ENCODE measurements at regions not wholly inside any gene's neighbourhood (a gene's known extent, or its start where the extent isn't known, plus 50 kb on each side); places are given as distances from the start of the nearest gene placed in this dataset.

- H3K4me3 ChIP-seq (ENCODE audit: low read length in 2 of 2), result no peak overlapping the region
- H3K27me3 ChIP-seq (ENCODE audit: control insufficient read depth in 1 of 2, insufficient read depth in 2 of 2, low read length in 2 of 2), result no peaks in the 10 kb centered on the region
- no peak overlapping the region for H3K9ac ChIP-seq (ENCODE audit: low read length in 2 of 2)
- no peaks in the 10 kb centered on the region for H3K4me1 ChIP-seq (ENCODE audit: control insufficient read depth, insufficient read depth, low read length)
- no peaks in the 10 kb centered on the region for H3K9me3 ChIP-seq (ENCODE audit: control insufficient read depth in 2 of 2, low read length in 2 of 2)
- H3K27ac ChIP-seq (ENCODE audit: low read length), result no peak overlapping the region
- no peaks in the 10 kb centered on the region for H3K36me3 ChIP-seq (ENCODE audit: control insufficient read depth in 2 of 2, insufficient read depth in 2 of 2, low read length in 2 of 2)
Measured at GRCh38 chr1:172951730-172952365, 98.9 kb downstream of the TNFSF18 start.

- H3K36me3 ChIP-seq (ENCODE audit: control insufficient read depth in 2 of 2, insufficient read depth in 2 of 2, low read length in 2 of 2), result no peaks in the 10 kb centered on the region
- H3K4me3 ChIP-seq (ENCODE audit: low read length in 2 of 2), result no peak overlapping the region
- H3K4me1 ChIP-seq (ENCODE audit: control insufficient read depth, insufficient read depth, low read length), result no peaks in the 10 kb centered on the region
- H3K9me3 ChIP-seq (ENCODE audit: control insufficient read depth in 2 of 2, low read length in 2 of 2), result no peaks in the 10 kb centered on the region
- H3K27me3 ChIP-seq (ENCODE audit: control insufficient read depth in 1 of 2, insufficient read depth in 2 of 2, low read length in 2 of 2), result no peaks in the 10 kb centered on the region
- H3K9ac ChIP-seq (ENCODE audit: low read length in 2 of 2), result no peak overlapping the region
- H3K27ac ChIP-seq (ENCODE audit: low read length), result no peak overlapping the region
Measured at GRCh38 chr1:172952516-172952915, 98.2 kb downstream of the TNFSF18 start.

- no peaks in the 10 kb centered on the region for H3K27me3 ChIP-seq (ENCODE audit: control insufficient read depth in 1 of 2, insufficient read depth in 2 of 2, low read length in 2 of 2)
- no peaks in the 10 kb centered on the region for H3K4me1 ChIP-seq (ENCODE audit: control insufficient read depth, insufficient read depth, low read length)
- no peak overlapping the region for H3K27ac ChIP-seq (ENCODE audit: low read length)
- H3K36me3 ChIP-seq (ENCODE audit: control insufficient read depth in 2 of 2, insufficient read depth in 2 of 2, low read length in 2 of 2), result no peaks in the 10 kb centered on the region
- H3K9me3 ChIP-seq (ENCODE audit: control insufficient read depth in 2 of 2, low read length in 2 of 2), result no peaks in the 10 kb centered on the region
- H3K9ac ChIP-seq (ENCODE audit: low read length in 2 of 2), result no peak overlapping the region
- H3K4me3 ChIP-seq (ENCODE audit: low read length in 2 of 2), result no peak overlapping the region
Measured at GRCh38 chr1:172954476-172955150, 96.1 kb downstream of the TNFSF18 start.

- H3K4me3 ChIP-seq (ENCODE audit: low read length in 2 of 2), result no peak overlapping the region
- H3K36me3 ChIP-seq (ENCODE audit: control insufficient read depth in 2 of 2, insufficient read depth in 2 of 2, low read length in 2 of 2), result no peaks in the 10 kb centered on the region
- no peak overlapping the region for H3K9ac ChIP-seq (ENCODE audit: low read length in 2 of 2)
- H3K27me3 ChIP-seq (ENCODE audit: control insufficient read depth in 1 of 2, insufficient read depth in 2 of 2, low read length in 2 of 2), result no peaks in the 10 kb centered on the region
- no peak overlapping the region for H3K27ac ChIP-seq (ENCODE audit: low read length)
- no peaks in the 10 kb centered on the region for H3K4me1 ChIP-seq (ENCODE audit: control insufficient read depth, insufficient read depth, low read length)
- H3K9me3 ChIP-seq (ENCODE audit: control insufficient read depth in 2 of 2, low read length in 2 of 2), result no peaks in the 10 kb centered on the region
Measured at GRCh38 chr1:172955161-172955815, 95.5 kb downstream of the TNFSF18 start.

GRCh38 chr1:172956871-172957270 is 93.9 kb downstream of the TNFSF18 start:
- Histone ChIP-seq H3K36me3 (ENCODE audit: control insufficient read depth in 2 of 2, insufficient read depth in 2 of 2, low read length in 2 of 2) (no peaks in the 10 kb centered on the region), H3K4me1 (ENCODE audit: control insufficient read depth, insufficient read depth, low read length) (peaks cover 3% of the 10 kb centered on the region), H3K27ac (ENCODE audit: low read length) (no peak overlapping the region), H3K4me3 (ENCODE audit: low read length in 2 of 2) (no peak overlapping the region), H3K9me3 (ENCODE audit: control insufficient read depth in 2 of 2, low read length in 2 of 2) (no peaks in the 10 kb centered on the region), H3K27me3 (ENCODE audit: control insufficient read depth in 1 of 2, insufficient read depth in 2 of 2, low read length in 2 of 2) (no peaks in the 10 kb centered on the region), H3K9ac (ENCODE audit: low read length in 2 of 2) (no peak overlapping the region)

- Histone ChIP-seq H3K27ac (ENCODE audit: low read length) (no peak overlapping the region), H3K27me3 (ENCODE audit: control insufficient read depth in 1 of 2, insufficient read depth in 2 of 2, low read length in 2 of 2) (no peaks in the 10 kb centered on the region), H3K4me1 (ENCODE audit: control insufficient read depth, insufficient read depth, low read length) (peaks cover 3% of the 10 kb centered on the region), H3K36me3 (ENCODE audit: control insufficient read depth in 2 of 2, insufficient read depth in 2 of 2, low read length in 2 of 2) (no peaks in the 10 kb centered on the region), H3K9me3 (ENCODE audit: control insufficient read depth in 2 of 2, low read length in 2 of 2) (no peaks in the 10 kb centered on the region), H3K9ac (ENCODE audit: low read length in 2 of 2) (no peak overlapping the region), H3K4me3 (ENCODE audit: low read length in 2 of 2) (no peak overlapping the region)
Measured at GRCh38 chr1:172957491-172957890, 93.2 kb downstream of the TNFSF18 start.

- Histone ChIP-seq H3K9ac (ENCODE audit: low read length in 2 of 2) (no peak overlapping the region), H3K36me3 (ENCODE audit: control insufficient read depth in 2 of 2, insufficient read depth in 2 of 2, low read length in 2 of 2) (no peaks in the 10 kb centered on the region), H3K4me1 (ENCODE audit: control insufficient read depth, insufficient read depth, low read length) (peaks cover 3% of the 10 kb centered on the region), H3K27ac (ENCODE audit: low read length) (no peak overlapping the region), H3K9me3 (ENCODE audit: control insufficient read depth in 2 of 2, low read length in 2 of 2) (no peaks in the 10 kb centered on the region), H3K27me3 (ENCODE audit: control insufficient read depth in 1 of 2, insufficient read depth in 2 of 2, low read length in 2 of 2) (no peaks in the 10 kb centered on the region), H3K4me3 (ENCODE audit: low read length in 2 of 2) (no peak overlapping the region)
Measured at GRCh38 chr1:172959571-172959970, 91.2 kb downstream of the TNFSF18 start.

GRCh38 chr1:172960019-172960418 is 90.7 kb downstream of the TNFSF18 start:
- no peak overlapping the region for H3K4me3 ChIP-seq (ENCODE audit: low read length in 2 of 2)

GRCh38 chr1:172960454-172961208 is 90.1 kb downstream of the TNFSF18 start:
- H3K9me3 ChIP-seq (ENCODE audit: control insufficient read depth in 2 of 2, low read length in 2 of 2), result no peaks in the 10 kb centered on the region
- H3K4me1 ChIP-seq (ENCODE audit: control insufficient read depth, insufficient read depth, low read length), result peaks cover 3% of the 10 kb centered on the region
- H3K4me3 ChIP-seq (ENCODE audit: low read length in 2 of 2), result no peak overlapping the region
- no peaks in the 10 kb centered on the region for H3K36me3 ChIP-seq (ENCODE audit: control insufficient read depth in 2 of 2, insufficient read depth in 2 of 2, low read length in 2 of 2)
- H3K9ac ChIP-seq (ENCODE audit: low read length in 2 of 2), result no peak overlapping the region
- H3K27me3 ChIP-seq (ENCODE audit: control insufficient read depth in 1 of 2, insufficient read depth in 2 of 2, low read length in 2 of 2), result no peaks in the 10 kb centered on the region
- H3K27ac ChIP-seq (ENCODE audit: low read length), result no peak overlapping the region

More at GRCh38 chr1:172960019-172960418, 90.7 kb downstream of the TNFSF18 start:
- Histone ChIP-seq H3K27ac (ENCODE audit: low read length) (no peak overlapping the region), H3K4me1 (ENCODE audit: control insufficient read depth, insufficient read depth, low read length) (peaks cover 3% of the 10 kb centered on the region), H3K27me3 (ENCODE audit: control insufficient read depth in 1 of 2, insufficient read depth in 2 of 2, low read length in 2 of 2) (no peaks in the 10 kb centered on the region), H3K36me3 (ENCODE audit: control insufficient read depth in 2 of 2, insufficient read depth in 2 of 2, low read length in 2 of 2) (no peaks in the 10 kb centered on the region), H3K9ac (ENCODE audit: low read length in 2 of 2) (no peak overlapping the region), H3K9me3 (ENCODE audit: control insufficient read depth in 2 of 2, low read length in 2 of 2) (no peaks in the 10 kb centered on the region)

GRCh38 chr1:172964864-172965263 is 85.9 kb downstream of the TNFSF18 start:
- H3K4me1 ChIP-seq (ENCODE audit: control insufficient read depth, insufficient read depth, low read length), result peaks cover 3% of the 10 kb centered on the region
- H3K36me3 ChIP-seq (ENCODE audit: control insufficient read depth in 2 of 2, insufficient read depth in 2 of 2, low read length in 2 of 2), result no peaks in the 10 kb centered on the region
- no peaks in the 10 kb centered on the region for H3K27me3 ChIP-seq (ENCODE audit: control insufficient read depth in 1 of 2, insufficient read depth in 2 of 2, low read length in 2 of 2)

More at GRCh38 chr1:172964864-172965263, 85.9 kb downstream of the TNFSF18 start:
- no peak overlapping the region for H3K9ac ChIP-seq (ENCODE audit: low read length in 2 of 2)
- H3K27ac ChIP-seq (ENCODE audit: low read length), result no peak overlapping the region
- no peaks in the 10 kb centered on the region for H3K9me3 ChIP-seq (ENCODE audit: control insufficient read depth in 2 of 2, low read length in 2 of 2)
- no peak overlapping the region for H3K4me3 ChIP-seq (ENCODE audit: low read length in 2 of 2)

Data from stomach smooth muscle (tissue), 2 donors.